ENCODE measurements at regions not wholly inside any gene's neighbourhood (a gene's known extent, or its start where the extent isn't known, plus 50 kb on each side); places are given as distances from the start of the nearest gene placed in this dataset.

DNA sequence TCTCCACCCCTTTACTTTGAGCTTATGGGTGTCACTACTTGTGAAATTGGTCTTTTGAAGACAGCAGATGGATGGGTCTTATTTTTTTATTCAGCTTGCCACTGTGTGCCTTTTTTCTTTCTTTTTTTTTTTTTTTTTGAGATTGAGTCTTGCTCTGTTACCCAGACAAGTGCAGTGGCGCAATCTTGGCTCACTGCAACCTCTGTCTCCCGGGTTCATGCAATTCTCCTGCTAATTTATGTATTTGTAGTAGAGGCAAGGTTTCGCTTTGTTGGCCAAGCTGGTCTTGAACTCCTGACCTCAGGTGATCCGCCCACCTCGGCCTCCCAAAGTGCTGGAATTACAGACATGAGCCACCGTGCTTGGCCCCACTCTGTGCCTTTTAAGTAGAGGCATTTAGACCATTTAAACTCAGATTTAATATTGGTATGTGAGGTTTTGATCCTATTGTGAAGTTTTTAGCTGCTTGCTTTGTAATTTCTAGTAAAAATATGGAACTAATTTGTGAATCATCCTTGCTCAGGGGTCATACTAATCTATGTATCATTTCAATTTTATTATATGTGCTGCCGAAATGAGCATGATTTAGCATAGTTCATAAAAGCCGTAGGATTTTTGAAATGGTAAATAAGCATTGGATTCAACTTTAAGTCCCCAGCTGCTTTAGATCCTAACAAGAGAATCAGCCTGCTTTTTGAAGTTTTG is 584.5 kb downstream of the SLITRK1 start:
- TF ChIP-seq, protein P1, sequence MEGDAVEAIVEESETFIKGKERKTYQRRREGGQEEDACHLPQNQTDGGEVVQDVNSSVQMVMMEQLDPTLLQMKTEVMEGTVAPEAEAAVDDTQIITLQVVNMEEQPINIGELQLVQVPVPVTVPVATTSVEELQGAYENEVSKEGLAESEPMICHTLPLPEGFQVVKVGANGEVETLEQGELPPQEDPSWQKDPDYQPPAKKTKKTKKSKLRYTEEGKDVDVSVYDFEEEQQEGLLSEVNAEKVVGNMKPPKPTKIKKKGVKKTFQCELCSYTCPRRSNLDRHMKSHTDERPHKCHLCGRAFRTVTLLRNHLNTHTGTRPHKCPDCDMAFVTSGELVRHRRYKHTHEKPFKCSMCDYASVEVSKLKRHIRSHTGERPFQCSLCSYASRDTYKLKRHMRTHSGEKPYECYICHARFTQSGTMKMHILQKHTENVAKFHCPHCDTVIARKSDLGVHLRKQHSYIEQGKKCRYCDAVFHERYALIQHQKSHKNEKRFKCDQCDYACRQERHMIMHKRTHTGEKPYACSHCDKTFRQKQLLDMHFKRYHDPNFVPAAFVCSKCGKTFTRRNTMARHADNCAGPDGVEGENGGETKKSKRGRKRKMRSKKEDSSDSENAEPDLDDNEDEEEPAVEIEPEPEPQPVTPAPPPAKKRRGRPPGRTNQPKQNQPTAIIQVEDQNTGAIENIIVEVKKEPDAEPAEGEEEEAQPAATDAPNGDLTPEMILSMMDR (IDR thresholded peaks at IDR 0.05; ENCODE audit: poor library complexity, severe bottlenecking), result no peak
- TF ChIP-seq TAF1 (IDR thresholded peaks at IDR 0.05; ENCODE audit: low read depth) (no peak), POLR2AphosphoS5 (IDR thresholded peaks at IDR 0.05) (no peak), EZH2 (IDR thresholded peaks at IDR 0.05; ENCODE audit: borderline replicate concordance, insufficient read depth, low read length, poor library complexity, severe bottlenecking) (no peak), SMC3 (conservative IDR thresholded peaks at IDR 0.05; ENCODE audit: poor library complexity) (no peak)
